Panc1 (cell line): ENCODE measurements at regions not wholly inside any gene's neighbourhood (a gene's known extent, or its start where the extent isn't known, plus 50 kb on each side); places are given as distances from the start of the nearest gene placed in this dataset.

Experiments used
- POLR2AphosphoS5 ChIP-seq: IDR thresholded peaks from 2 replicates; pipeline ENCODE4 v1.6.1; 2012; ENCODE audit warnings: mild to moderate bottlenecking, low read depth, low read length, moderate library complexity
- SIN3A ChIP-seq: IDR thresholded peaks from 2 replicates; pipeline ENCODE4 v1.6.1; 2012; ENCODE audit warnings: low read depth, mild to moderate bottlenecking, low read length, moderate library complexity, borderline replicate concordance; ENCODE audit not compliant: insufficient read depth
- TCF7L2 ChIP-seq: IDR thresholded peaks from 2 replicates; pipeline ENCODE4 v1.6.1; 2011; ENCODE audit warnings: mild to moderate bottlenecking, low read depth, low read length, inconsistent platforms
- TF ChIP-seq, protein P1 (sequence below): fragments of 450-650 bp; IDR thresholded peaks from 2 replicates; pipeline ENCODE4 v1.5.1; 2017; ENCODE audit warnings: mild to moderate bottlenecking
- TF ChIP-seq, protein P2 (sequence below), 2 experiments: IDR thresholded peaks; 2 replicates each; pipeline ENCODE4 v1.6.1; 2011 to 2012; ENCODE audit warnings: low read depth in 2 of 2, control low read depth in 1 of 2, low read length in 1 of 2, mild to moderate bottlenecking in 1 of 2, moderate library complexity in 1 of 2; ENCODE audit not compliant: insufficient read depth in 1 of 2

- TF ChIP-seq, protein P1, sequence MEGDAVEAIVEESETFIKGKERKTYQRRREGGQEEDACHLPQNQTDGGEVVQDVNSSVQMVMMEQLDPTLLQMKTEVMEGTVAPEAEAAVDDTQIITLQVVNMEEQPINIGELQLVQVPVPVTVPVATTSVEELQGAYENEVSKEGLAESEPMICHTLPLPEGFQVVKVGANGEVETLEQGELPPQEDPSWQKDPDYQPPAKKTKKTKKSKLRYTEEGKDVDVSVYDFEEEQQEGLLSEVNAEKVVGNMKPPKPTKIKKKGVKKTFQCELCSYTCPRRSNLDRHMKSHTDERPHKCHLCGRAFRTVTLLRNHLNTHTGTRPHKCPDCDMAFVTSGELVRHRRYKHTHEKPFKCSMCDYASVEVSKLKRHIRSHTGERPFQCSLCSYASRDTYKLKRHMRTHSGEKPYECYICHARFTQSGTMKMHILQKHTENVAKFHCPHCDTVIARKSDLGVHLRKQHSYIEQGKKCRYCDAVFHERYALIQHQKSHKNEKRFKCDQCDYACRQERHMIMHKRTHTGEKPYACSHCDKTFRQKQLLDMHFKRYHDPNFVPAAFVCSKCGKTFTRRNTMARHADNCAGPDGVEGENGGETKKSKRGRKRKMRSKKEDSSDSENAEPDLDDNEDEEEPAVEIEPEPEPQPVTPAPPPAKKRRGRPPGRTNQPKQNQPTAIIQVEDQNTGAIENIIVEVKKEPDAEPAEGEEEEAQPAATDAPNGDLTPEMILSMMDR = no peak; the same call in 1 of the 2 replicates
- TF ChIP-seq TCF7L2 (no peak), POLR2AphosphoS5 (no peak), SIN3A (no peak)
- TF ChIP-seq, protein P2, sequence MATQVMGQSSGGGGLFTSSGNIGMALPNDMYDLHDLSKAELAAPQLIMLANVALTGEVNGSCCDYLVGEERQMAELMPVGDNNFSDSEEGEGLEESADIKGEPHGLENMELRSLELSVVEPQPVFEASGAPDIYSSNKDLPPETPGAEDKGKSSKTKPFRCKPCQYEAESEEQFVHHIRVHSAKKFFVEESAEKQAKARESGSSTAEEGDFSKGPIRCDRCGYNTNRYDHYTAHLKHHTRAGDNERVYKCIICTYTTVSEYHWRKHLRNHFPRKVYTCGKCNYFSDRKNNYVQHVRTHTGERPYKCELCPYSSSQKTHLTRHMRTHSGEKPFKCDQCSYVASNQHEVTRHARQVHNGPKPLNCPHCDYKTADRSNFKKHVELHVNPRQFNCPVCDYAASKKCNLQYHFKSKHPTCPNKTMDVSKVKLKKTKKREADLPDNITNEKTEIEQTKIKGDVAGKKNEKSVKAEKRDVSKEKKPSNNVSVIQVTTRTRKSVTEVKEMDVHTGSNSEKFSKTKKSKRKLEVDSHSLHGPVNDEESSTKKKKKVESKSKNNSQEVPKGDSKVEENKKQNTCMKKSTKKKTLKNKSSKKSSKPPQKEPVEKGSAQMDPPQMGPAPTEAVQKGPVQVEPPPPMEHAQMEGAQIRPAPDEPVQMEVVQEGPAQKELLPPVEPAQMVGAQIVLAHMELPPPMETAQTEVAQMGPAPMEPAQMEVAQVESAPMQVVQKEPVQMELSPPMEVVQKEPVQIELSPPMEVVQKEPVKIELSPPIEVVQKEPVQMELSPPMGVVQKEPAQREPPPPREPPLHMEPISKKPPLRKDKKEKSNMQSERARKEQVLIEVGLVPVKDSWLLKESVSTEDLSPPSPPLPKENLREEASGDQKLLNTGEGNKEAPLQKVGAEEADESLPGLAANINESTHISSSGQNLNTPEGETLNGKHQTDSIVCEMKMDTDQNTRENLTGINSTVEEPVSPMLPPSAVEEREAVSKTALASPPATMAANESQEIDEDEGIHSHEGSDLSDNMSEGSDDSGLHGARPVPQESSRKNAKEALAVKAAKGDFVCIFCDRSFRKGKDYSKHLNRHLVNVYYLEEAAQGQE (IDR thresholded peaks at IDR 0.05; ENCODE audit: insufficient read depth in 1 of 2, low read depth in 2 of 2, low read length in 1 of 2) = no peak
Observed at GRCh38 chr6:168133168-168133561, 54.2 kb upstream of the FRMD1 start.
